Activated T-helper 2 cell treated with anti-CD3 and anti-CD28 coated beads, Interferon-gamma antibody, Interleukin-2, Interleukin-4, amounts not matched to agents 10 μg/mL and 5 μg/mL and 100 μg/mL, durations not matched to agents 14 hours and 24 hours and 36 hours (primary cell): ENCODE measurements at regions not wholly inside any gene's neighbourhood (a gene's known extent, or its start where the extent isn't known, plus 50 kb on each side); places are given as distances from the start of the nearest gene placed in this dataset.

Experiments used
- DNase-seq: peaks from one replicate; pipeline ENCODE4 v3.0.0; 2021; ENCODE audit warnings: low spot score
- H3K27ac Mint-ChIP-seq: one replicate; pipeline ENCODE4 v1.8.0; 2021; ENCODE audit warnings: mixed read lengths
- H3K27me3 Mint-ChIP-seq: one replicate; pipeline ENCODE4 v1.8.0; 2021; ENCODE audit warnings: low read depth, mixed read lengths
- H3K36me3 Mint-ChIP-seq: one replicate; pipeline ENCODE4 v1.8.0; 2021; ENCODE audit warnings: low read depth, mixed read lengths
- H3K4me1 Mint-ChIP-seq: one replicate; pipeline ENCODE4 v1.8.0; 2021; ENCODE audit warnings: low read depth, mixed read lengths
- H3K4me3 Mint-ChIP-seq: one replicate; pipeline ENCODE4 v1.8.0; 2021; ENCODE audit warnings: low read depth, mild to moderate bottlenecking, moderate library complexity, mixed read lengths
- H3K9me3 Mint-ChIP-seq: one replicate; pipeline ENCODE4 v1.8.0; 2021; ENCODE audit warnings: mixed read lengths
- intact Hi-C: fragments of 100-400 bp; cut with micrococcal nuclease; formaldehyde crosslinking; loops from one replicate; pipeline ENCODE4 v1.15.1; 2023

- no peaks in the 10 kb centered on the region for H3K36me3 Mint-ChIP-seq
- H3K4me1 Mint-ChIP-seq, result no peaks in the 10 kb centered on the region
- H3K27ac Mint-ChIP-seq, result no peak overlapping the region
- no peak for DNase-seq
- no peak overlapping the region for H3K4me3 Mint-ChIP-seq
- H3K27me3 Mint-ChIP-seq, result peaks cover 13% of the 10 kb centered on the region
- intact Hi-C loops, result no loop called here
- no peaks in the 10 kb centered on the region for H3K9me3 Mint-ChIP-seq
Observed at GRCh38 chr6:1146500-1146899, 165.4 kb upstream of the FOXQ1 start.

GRCh38 chr6:1145768-1146218, 166.1 kb upstream of the FOXQ1 start:
- Mint-ChIP-seq H3K27ac (no peak overlapping the region), H3K36me3 (no peaks in the 10 kb centered on the region), H3K4me3 (no peak overlapping the region), H3K4me1 (no peaks in the 10 kb centered on the region), H3K9me3 (no peaks in the 10 kb centered on the region), H3K27me3 (peaks cover 11% of the 10 kb centered on the region)
- DNase-seq, result no peak
- intact Hi-C loops, result no loop called here

GRCh38 chr6:1144842-1145767, 166.8 kb upstream of the FOXQ1 start:
- Mint-ChIP-seq H3K4me1 (no peaks in the 10 kb centered on the region), H3K4me3 (no peak overlapping the region), H3K9me3 (no peaks in the 10 kb centered on the region), H3K27ac (no peak overlapping the region), H3K36me3 (no peaks in the 10 kb centered on the region), H3K27me3 (peaks cover 11% of the 10 kb centered on the region)
- no peak for DNase-seq
- intact Hi-C loops, result no loop called here

GRCh38 chr6:1143655-1144054, 168.2 kb upstream of the FOXQ1 start:
- H3K4me1 Mint-ChIP-seq, result no peaks in the 10 kb centered on the region
- no peaks in the 10 kb centered on the region for H3K9me3 Mint-ChIP-seq

GRCh38 chr6:1139155-1139890, 172.6 kb upstream of the FOXQ1 start:
- peaks cover 15% of the 10 kb centered on the region for H3K27me3 Mint-ChIP-seq
- no peak overlapping the region for H3K4me3 Mint-ChIP-seq
- H3K27ac Mint-ChIP-seq, result no peak overlapping the region
- no peaks in the 10 kb centered on the region for H3K36me3 Mint-ChIP-seq
- DNase-seq, result no peak
- no peaks in the 10 kb centered on the region for H3K4me1 Mint-ChIP-seq
- H3K9me3 Mint-ChIP-seq, result no peaks in the 10 kb centered on the region
- intact Hi-C loops, result no loop called here

More at GRCh38 chr6:1143655-1144054, 168.2 kb upstream of the FOXQ1 start:
- Mint-ChIP-seq H3K27ac (no peak overlapping the region), H3K4me3 (no peak overlapping the region), H3K27me3 (peaks cover 14% of the 10 kb centered on the region), H3K36me3 (no peaks in the 10 kb centered on the region)
- no peak for DNase-seq
- intact Hi-C loops, result no loop called here

- no peaks in the 10 kb centered on the region for H3K9me3 Mint-ChIP-seq
- no peak for DNase-seq
- H3K4me3 Mint-ChIP-seq, result no peak overlapping the region
- H3K27ac Mint-ChIP-seq, result no peak overlapping the region
- intact Hi-C loops, result no loop called here
- peaks cover 19% of the 10 kb centered on the region for H3K27me3 Mint-ChIP-seq
- no peaks in the 10 kb centered on the region for H3K36me3 Mint-ChIP-seq
- no peaks in the 10 kb centered on the region for H3K4me1 Mint-ChIP-seq
Observed at GRCh38 chr6:1137849-1138248, 174.0 kb upstream of the FOXQ1 start.

GRCh38 chr6:1136827-1137226, 175.1 kb upstream of the FOXQ1 start:
- DNase-seq, result no peak
- H3K27me3 Mint-ChIP-seq, result peaks cover 19% of the 10 kb centered on the region
- no peaks in the 10 kb centered on the region for H3K9me3 Mint-ChIP-seq
- H3K36me3 Mint-ChIP-seq, result no peaks in the 10 kb centered on the region
- intact Hi-C loops, result no loop called here
- H3K4me1 Mint-ChIP-seq, result no peaks in the 10 kb centered on the region
- H3K27ac Mint-ChIP-seq, result no peak overlapping the region
- no peak overlapping the region for H3K4me3 Mint-ChIP-seq

- H3K27ac Mint-ChIP-seq, result no peak overlapping the region
- H3K36me3 Mint-ChIP-seq, result no peaks in the 10 kb centered on the region
- H3K4me1 Mint-ChIP-seq, result no peaks in the 10 kb centered on the region
- DNase-seq, result no peak
- H3K27me3 Mint-ChIP-seq, result peaks cover 19% of the 10 kb centered on the region
- H3K4me3 Mint-ChIP-seq, result no peak overlapping the region
- H3K9me3 Mint-ChIP-seq, result no peaks in the 10 kb centered on the region
- intact Hi-C loops, result no loop called here
Observed at GRCh38 chr6:1136415-1136774, 175.5 kb upstream of the FOXQ1 start.

GRCh38 chr6:1135726-1136414, 176.0 kb upstream of the FOXQ1 start:
- Mint-ChIP-seq H3K9me3 (no peaks in the 10 kb centered on the region), H3K4me1 (no peaks in the 10 kb centered on the region), H3K27me3 (peaks cover 16% of the 10 kb centered on the region), H3K27ac (no peak overlapping the region), H3K36me3 (no peaks in the 10 kb centered on the region), H3K4me3 (no peak overlapping the region)
- intact Hi-C loops, result no loop called here
- DNase-seq, result no peak

- H3K27ac Mint-ChIP-seq, result no peak overlapping the region
- H3K9me3 Mint-ChIP-seq, result no peaks in the 10 kb centered on the region
- peaks cover 9% of the 10 kb centered on the region for H3K27me3 Mint-ChIP-seq
- no peaks in the 10 kb centered on the region for H3K36me3 Mint-ChIP-seq
- intact Hi-C loops, result no loop called here
- no peak for DNase-seq
- no peaks in the 10 kb centered on the region for H3K4me1 Mint-ChIP-seq
- no peak overlapping the region for H3K4me3 Mint-ChIP-seq
Observed at GRCh38 chr6:1131285-1132079, 180.4 kb upstream of the FOXQ1 start.

- H3K36me3 Mint-ChIP-seq, result no peaks in the 10 kb centered on the region
Observed at GRCh38 chr6:1130709-1131108, 181.2 kb upstream of the FOXQ1 start.

GRCh38 chr6:1129131-1129530, 182.8 kb upstream of the FOXQ1 start:
- Mint-ChIP-seq H3K4me1 (no peaks in the 10 kb centered on the region), H3K9me3 (no peaks in the 10 kb centered on the region), H3K27me3 (peaks cover 4% of the 10 kb centered on the region), H3K27ac (no peak overlapping the region), H3K36me3 (no peaks in the 10 kb centered on the region), H3K4me3 (no peak overlapping the region)
- intact Hi-C loops, result no loop called here
- DNase-seq, result no peak

More at GRCh38 chr6:1130709-1131108, 181.2 kb upstream of the FOXQ1 start:
- DNase-seq, result no peak
- no peak overlapping the region for H3K27ac Mint-ChIP-seq
- H3K9me3 Mint-ChIP-seq, result no peaks in the 10 kb centered on the region
- H3K27me3 Mint-ChIP-seq, result peaks cover 9% of the 10 kb centered on the region
- intact Hi-C loops, result no loop called here
- H3K4me1 Mint-ChIP-seq, result no peaks in the 10 kb centered on the region
- no peak overlapping the region for H3K4me3 Mint-ChIP-seq
